Peyer's patch (tissue), 4 donors: ENCODE measurements at regions not wholly inside any gene's neighbourhood (a gene's known extent, or its start where the extent isn't known, plus 50 kb on each side); places are given as distances from the start of the nearest gene placed in this dataset.

Experiments used
- DNase-seq, 3 donors: peaks; one replicate each; pipeline ENCODE4 v3.0.0-alpha.2; 2017 to 2019
- H3K27ac ChIP-seq, 4 donors: fragments of 200-600 bp; sonication (generic); one replicate each; pipeline ENCODE4 v1.5.1; 2016 to 2019
- H3K27me3 ChIP-seq, 2 donors: fragments of 200-600 bp; sonication (generic); one replicate each; pipeline ENCODE4 v1.5.1; 2019
- H3K36me3 ChIP-seq, 3 donors: fragments of 200-600 bp; sonication (generic); one replicate each; pipeline ENCODE4 v1.5.1; 2016 to 2019
- H3K4me1 ChIP-seq, 4 donors: fragments of 200-600 bp; sonication (generic); one replicate each; pipeline ENCODE4 v1.5.1; 2016 to 2019
- H3K4me3 ChIP-seq, 4 donors: fragments of 200-600 bp; sonication (generic); 1 replicate in 3 of 4; 2 replicates in 1 of 4; pipeline ENCODE4 v1.5.1; 2016 to 2019; ENCODE audit warnings: mild to moderate bottlenecking in 1 of 4
- H3K9me3 ChIP-seq, 4 donors: fragments of 200-600 bp; sonication (generic); one replicate each; pipeline ENCODE4 v1.5.1; 2016 to 2019; ENCODE audit warnings: mild to moderate bottlenecking in 1 of 4
- POLR2A ChIP-seq, 2 donors: fragments of 450-650 bp; IDR thresholded peaks; one replicate each; pipeline ENCODE4 v1.5.1; 2017; ENCODE audit warnings: antibody characterized with exemption in 2 of 2, mild to moderate bottlenecking in 2 of 2, moderate library complexity in 2 of 2
- TF ChIP-seq, protein P1 (sequence below), 6 experiments: fragments of 450-650 bp in 4 of 6; fragments of 200-600 bp in 2 of 6; sonication (generic) in 1 of 6; IDR thresholded peaks; one replicate each; pipeline ENCODE4 v1.5.1; 2017 to 2019; ENCODE audit warnings: antibody characterized with exemption in 6 of 6, mild to moderate bottlenecking in 3 of 6, moderate library complexity in 1 of 6

DNA sequence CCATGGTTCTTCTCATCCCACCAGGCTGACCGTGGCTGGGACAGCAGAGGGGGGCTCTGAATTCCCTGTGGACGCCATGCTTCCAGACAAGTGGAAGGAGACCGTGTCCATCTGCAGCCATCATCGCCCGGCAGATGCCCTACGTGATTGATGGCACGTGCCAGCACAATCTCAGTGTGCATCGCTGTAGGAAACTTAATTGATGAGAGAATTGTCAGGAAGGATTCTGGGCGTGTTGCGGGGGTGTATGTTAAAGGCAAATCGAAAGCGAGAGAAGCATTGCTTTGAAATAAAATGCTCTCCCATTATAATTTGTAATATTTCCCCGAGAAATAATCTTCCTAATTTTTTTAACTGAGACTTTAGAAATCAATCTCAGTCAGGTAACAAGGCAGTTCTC lies 185.5 kb upstream of the CDH4 start:
- Histone ChIP-seq H3K4me3 (no peak overlapping the region), H3K27ac (no peak overlapping the region), H3K4me1 (no peaks in the 10 kb centered on the region), H3K27me3 (no peaks in the 10 kb centered on the region), H3K36me3 (no peaks in the 10 kb centered on the region), H3K9me3 (no peaks in the 10 kb centered on the region)
- no peak for DNase-seq
- no peak for TF ChIP-seq POLR2A (IDR thresholded peaks at IDR 0.05)
- TF ChIP-seq, protein P1, sequence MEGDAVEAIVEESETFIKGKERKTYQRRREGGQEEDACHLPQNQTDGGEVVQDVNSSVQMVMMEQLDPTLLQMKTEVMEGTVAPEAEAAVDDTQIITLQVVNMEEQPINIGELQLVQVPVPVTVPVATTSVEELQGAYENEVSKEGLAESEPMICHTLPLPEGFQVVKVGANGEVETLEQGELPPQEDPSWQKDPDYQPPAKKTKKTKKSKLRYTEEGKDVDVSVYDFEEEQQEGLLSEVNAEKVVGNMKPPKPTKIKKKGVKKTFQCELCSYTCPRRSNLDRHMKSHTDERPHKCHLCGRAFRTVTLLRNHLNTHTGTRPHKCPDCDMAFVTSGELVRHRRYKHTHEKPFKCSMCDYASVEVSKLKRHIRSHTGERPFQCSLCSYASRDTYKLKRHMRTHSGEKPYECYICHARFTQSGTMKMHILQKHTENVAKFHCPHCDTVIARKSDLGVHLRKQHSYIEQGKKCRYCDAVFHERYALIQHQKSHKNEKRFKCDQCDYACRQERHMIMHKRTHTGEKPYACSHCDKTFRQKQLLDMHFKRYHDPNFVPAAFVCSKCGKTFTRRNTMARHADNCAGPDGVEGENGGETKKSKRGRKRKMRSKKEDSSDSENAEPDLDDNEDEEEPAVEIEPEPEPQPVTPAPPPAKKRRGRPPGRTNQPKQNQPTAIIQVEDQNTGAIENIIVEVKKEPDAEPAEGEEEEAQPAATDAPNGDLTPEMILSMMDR (IDR thresholded peaks at IDR 0.05) = no peak

GRCh38 chr20:61067221-61067620 lies 184.8 kb upstream of the CDH4 start:
- Histone ChIP-seq H3K27ac (no peak overlapping the region), H3K4me1 (no peaks in the 10 kb centered on the region), H3K4me3 (no peak overlapping the region), H3K9me3 (no peaks in the 10 kb centered on the region), H3K36me3 (no peaks in the 10 kb centered on the region), H3K27me3 (no peaks in the 10 kb centered on the region)
- TF ChIP-seq, protein P1 (IDR thresholded peaks at IDR 0.05) = no peak
- TF ChIP-seq POLR2A (IDR thresholded peaks at IDR 0.05) = no peak
- DNase-seq = no peak

GRCh38 chr20:61072398-61072797 lies 179.7 kb upstream of the CDH4 start:
- Histone ChIP-seq H3K36me3 (no peaks in the 10 kb centered on the region), H3K27ac (no peak overlapping the region), H3K4me1 (no peaks in the 10 kb centered on the region), H3K4me3 (no peak overlapping the region), H3K27me3 (no peaks in the 10 kb centered on the region), H3K9me3 (no peaks in the 10 kb centered on the region)
- TF ChIP-seq POLR2A (IDR thresholded peaks at IDR 0.05) = no peak
- TF ChIP-seq, protein P1 (IDR thresholded peaks at IDR 0.05) = no peak
- no peak for DNase-seq

DNA sequence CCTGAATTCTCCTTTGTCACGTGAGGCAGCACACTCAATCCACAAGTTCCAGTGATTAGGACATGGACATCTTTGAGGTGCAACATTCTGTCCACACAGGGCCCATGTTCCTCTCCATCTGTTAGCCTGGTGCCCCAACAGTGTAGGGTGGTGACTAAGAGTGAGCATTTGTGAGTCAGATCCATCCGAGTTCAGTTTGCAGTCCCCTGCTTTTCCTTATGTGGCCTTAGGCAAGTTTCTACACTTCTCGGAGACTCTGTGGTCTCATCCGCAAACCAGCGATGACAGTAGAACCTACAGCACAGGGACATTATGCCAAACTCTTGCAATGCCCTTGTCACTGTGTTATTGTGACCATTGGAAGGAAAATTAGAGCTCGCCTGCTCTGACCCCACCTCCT lies 178.7 kb upstream of the CDH4 start:
- Histone ChIP-seq H3K27me3 (no peaks in the 10 kb centered on the region), H3K4me3 (no peak overlapping the region), H3K36me3 (no peaks in the 10 kb centered on the region), H3K4me1 (no peaks in the 10 kb centered on the region), H3K27ac (no peak overlapping the region), H3K9me3 (no peaks in the 10 kb centered on the region)
- no peak for DNase-seq
- TF ChIP-seq, protein P1 (IDR thresholded peaks at IDR 0.05) = no peak
- no peak for TF ChIP-seq POLR2A (IDR thresholded peaks at IDR 0.05)

GRCh38 chr20:61082720-61083119 lies 169.3 kb upstream of the CDH4 start:
- Histone ChIP-seq H3K9me3 (no peaks in the 10 kb centered on the region), H3K4me1 (no peaks in the 10 kb centered on the region), H3K27me3 (no peaks in the 10 kb centered on the region), H3K27ac (no peak overlapping the region), H3K36me3 (no peaks in the 10 kb centered on the region), H3K4me3 (no peak overlapping the region)
- TF ChIP-seq, protein P1 (IDR thresholded peaks at IDR 0.05) = no peak
- TF ChIP-seq POLR2A (IDR thresholded peaks at IDR 0.05) = no peak
- DNase-seq = no peak

DNA sequence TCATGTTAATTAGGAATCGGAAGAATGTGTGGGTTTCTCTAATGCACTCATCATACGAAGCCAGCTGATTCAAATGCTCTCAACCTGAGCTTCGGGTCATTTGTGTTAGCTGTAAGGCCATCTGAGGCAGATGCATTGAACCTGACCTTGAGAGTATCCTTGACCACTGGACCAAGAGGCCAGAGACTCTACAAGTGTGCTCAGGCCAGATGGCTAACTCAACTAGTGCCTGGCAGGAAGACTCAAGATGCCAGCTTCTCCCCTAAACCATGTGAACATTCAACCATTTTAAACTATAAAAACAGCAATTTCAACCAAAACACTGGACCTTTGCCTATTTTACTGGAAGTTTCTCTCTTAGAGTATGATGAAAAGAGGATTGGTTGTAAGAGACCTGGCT lies 168.6 kb upstream of the CDH4 start:
- Histone ChIP-seq H3K27ac (no peak overlapping the region), H3K4me1 (no peaks in the 10 kb centered on the region), H3K9me3 (no peaks in the 10 kb centered on the region), H3K4me3 (no peak overlapping the region), H3K36me3 (no peaks in the 10 kb centered on the region), H3K27me3 (no peaks in the 10 kb centered on the region)
- TF ChIP-seq, protein P1 (IDR thresholded peaks at IDR 0.05) = no peak
- no peak for TF ChIP-seq POLR2A (IDR thresholded peaks at IDR 0.05)
- DNase-seq = no peak
